GM23338 (cell line): ENCODE measurements at regions not wholly inside any gene's neighbourhood (a gene's known extent, or its start where the extent isn't known, plus 50 kb on each side); places are given as distances from the start of the nearest gene placed in this dataset.

Source experiments
- ATAC-seq: fragments of 200-7000 bp; cut with Tn5 transposase; 3 replicates; pipeline ENCODE4 v1.9.1; 2020
- DNase-seq: peaks from one replicate; pipeline ENCODE4 v3.0.0-alpha.2; 2015; ENCODE audit warnings: low spot score
- H2AFZ ChIP-seq: fragments of 200-600 bp; sonication (generic); 2 replicates; pipeline ENCODE4 v1.8.0; 2016; ENCODE audit warnings: antibody characterized with exemption, mild to moderate bottlenecking, moderate library complexity
- H3F3A ChIP-seq: fragments of 200-600 bp; sonication (generic); replicated peaks from 2 replicates; pipeline ENCODE4 v1.8.0; 2017; ENCODE audit warnings: antibody characterized with exemption, mixed run types, low read depth
- H3K27ac ChIP-seq: fragments of 200-600 bp; sonication (generic); 2 replicates; pipeline ENCODE4 v1.6.1; 2016; ENCODE audit warnings: low read depth
- H3K27me3 ChIP-seq: fragments of 200-600 bp; sonication (generic); 2 replicates; pipeline ENCODE4 v1.8.0; 2016; ENCODE audit warnings: mild to moderate bottlenecking, mixed run types, moderate library complexity; ENCODE audit not compliant: insufficient read depth
- H3K36me3 ChIP-seq: fragments of 200-600 bp; sonication (generic); 2 replicates; pipeline ENCODE4 v1.8.0; 2016; ENCODE audit warnings: mild to moderate bottlenecking; ENCODE audit not compliant: insufficient read depth
- H3K4me1 ChIP-seq: fragments of 200-600 bp; sonication (generic); 2 replicates; pipeline ENCODE4 v1.8.0; 2016; ENCODE audit warnings: mild to moderate bottlenecking, moderate library complexity; ENCODE audit not compliant: insufficient read depth
- H3K4me2 ChIP-seq: fragments of 200-600 bp; sonication (generic); 2 replicates; pipeline ENCODE4 v1.7.1; 2017; ENCODE audit warnings: mixed run types
- H3K4me3 ChIP-seq: fragments of 200-600 bp; sonication (generic); 2 replicates; pipeline ENCODE4 v1.6.1; 2016; ENCODE audit warnings: mixed run types
- H3K79me2 ChIP-seq: fragments of 200-600 bp; sonication (generic); replicated peaks from 2 replicates; pipeline ENCODE4 v1.8.0; 2017; ENCODE audit warnings: mild to moderate bottlenecking; ENCODE audit not compliant: insufficient read depth
- H3K9me2 ChIP-seq: fragments of 200-600 bp; sonication (generic); 2 replicates; pipeline ENCODE4 v1.8.0; 2017; ENCODE audit not compliant: insufficient read depth
- H4K20me1 ChIP-seq: fragments of 200-600 bp; sonication (generic); replicated peaks from 2 replicates; pipeline ENCODE4 v1.8.0; 2017; ENCODE audit warnings: mild to moderate bottlenecking; ENCODE audit not compliant: insufficient read depth
- H3K27ac Mint-ChIP-seq: 2 replicates; pipeline ENCODE4 v1.8.0; 2020; ENCODE audit warnings: inconsistent platforms, mild to moderate bottlenecking, moderate library complexity, mixed read lengths
- H3K27me3 Mint-ChIP-seq: 3 replicates; pipeline ENCODE4 v1.8.0; 2022; ENCODE audit warnings: low read depth, mild to moderate bottlenecking, moderate library complexity, mixed read lengths, inconsistent platforms; ENCODE audit not compliant: insufficient read depth, poor library complexity
- H3K36me3 Mint-ChIP-seq: 3 replicates; pipeline ENCODE4 v1.8.0; 2021; ENCODE audit warnings: low read depth, mild to moderate bottlenecking, inconsistent platforms, moderate library complexity, mixed read lengths
- H3K4me1 Mint-ChIP-seq: 3 replicates; pipeline ENCODE4 v1.8.0; 2020; ENCODE audit warnings: mild to moderate bottlenecking, inconsistent platforms, mixed read lengths
- H3K4me3 Mint-ChIP-seq: 3 replicates; pipeline ENCODE4 v1.8.0; 2021; ENCODE audit warnings: moderate library complexity, mild to moderate bottlenecking, inconsistent platforms, mixed read lengths
- H3K9me3 Mint-ChIP-seq: 3 replicates; pipeline ENCODE4 v1.8.0; 2020; ENCODE audit warnings: moderate library complexity, mild to moderate bottlenecking, inconsistent platforms, mixed read lengths
- CREB1 ChIP-seq: fragments of 250-450 bp; sonication (Bioruptor Pico); IDR thresholded peaks from 2 replicates; pipeline ENCODE4 v1.5.0; 2020; ENCODE audit warnings: low read depth, mild to moderate bottlenecking, moderate library complexity
- CTCF ChIP-seq, 2 experiments: fragments of 200-600 bp in 1 of 2; sonication (generic) in 1 of 2; conservative IDR thresholded peaks; 2 replicates each; pipeline versions ENCODE4 v1.5.1 to v1.6.1; 2016 to 2017; ENCODE audit warnings: antibody characterized with exemption in 2 of 2, low read depth in 2 of 2, mild to moderate bottlenecking in 2 of 2, moderate library complexity in 1 of 2
- ETS1 ChIP-seq: IDR thresholded peaks from 2 replicates; pipeline ENCODE4 v1.6.1; 2016; ENCODE audit warnings: antibody characterized with exemption
- EZH2 ChIP-seq: fragments of 200-600 bp; sonication (generic); IDR thresholded peaks from one replicate; pipeline ENCODE4 v1.8.0; 2017; ENCODE audit warnings: antibody characterized with exemption, mild to moderate bottlenecking, low read depth; ENCODE audit not compliant: unreplicated experiment
- EZH2phosphoT487 ChIP-seq: fragments of 200-600 bp; sonication (generic); IDR thresholded peaks from one replicate; pipeline ENCODE4 v1.8.1; 2018; ENCODE audit warnings: antibody characterized with exemption; ENCODE audit not compliant: unreplicated experiment
- POLR2AphosphoS5 ChIP-seq: IDR thresholded peaks from 2 replicates; pipeline ENCODE4 v1.6.1; 2016; ENCODE audit warnings: antibody characterized with exemption, low read depth
- REST ChIP-seq: IDR thresholded peaks from one replicate; pipeline ENCODE4 v1.6.1; 2018; ENCODE audit warnings: antibody characterized with exemption; ENCODE audit not compliant: unreplicated experiment
- STAT1 ChIP-seq: IDR thresholded peaks from one replicate; pipeline ENCODE4 v1.6.1; 2016; ENCODE audit warnings: antibody characterized with exemption; ENCODE audit not compliant: unreplicated experiment
- ZNF114 ChIP-seq: fragments of 250-450 bp; sonication (Bioruptor Pico); IDR thresholded peaks from 2 replicates; pipeline ENCODE4 v1.5.0; 2020; ENCODE audit warnings: mild to moderate bottlenecking, moderate library complexity
- ZNF331 ChIP-seq: fragments of 250-450 bp; sonication (Bioruptor Pico); IDR thresholded peaks from 2 replicates; pipeline ENCODE4 v1.5.0; 2020; ENCODE audit warnings: low read depth, mild to moderate bottlenecking, moderate library complexity

GRCh38 chr5:124843596-124843899, 97.1 kb upstream of the ZNF608 start:
- Histone ChIP-seq H3K79me2 (no peaks in the 10 kb centered on the region), H3K36me3 (no peaks in the 10 kb centered on the region), H3K4me2 (no peak overlapping the region), H3F3A (no peaks in the 10 kb centered on the region), H3K4me3 (no peak overlapping the region), H3K9me2 (peaks cover 12% of the 10 kb centered on the region), H3K4me1 (no peaks in the 10 kb centered on the region), H3K27ac (no peak overlapping the region), H4K20me1 (no peaks in the 10 kb centered on the region), H3K27me3 (no peaks in the 10 kb centered on the region), H2AFZ (no peak overlapping the region)
- H3K4me1 Mint-ChIP-seq: no peaks in the 10 kb centered on the region
- H3K27ac Mint-ChIP-seq: no peak overlapping the region
- TF ChIP-seq EZH2phosphoT487 (no peak), CREB1 (CRISPR knock-in tag) (no peak), ZNF331 (no peak)
- H3K36me3 Mint-ChIP-seq: no peaks in the 10 kb centered on the region; the same call in 2 of the 3 replicates
- DNase-seq (no peak), ATAC-seq (no peak)
- no peak overlapping the region for H3K4me3 Mint-ChIP-seq
- H3K9me3 Mint-ChIP-seq: no peaks in the 10 kb centered on the region
- no peaks in the 10 kb centered on the region for H3K27me3 Mint-ChIP-seq

- H3K9me2 ChIP-seq: peaks cover 12% of the 10 kb centered on the region
- no peak overlapping the region for H3K27ac ChIP-seq
- no peaks in the 10 kb centered on the region for H3K9me3 Mint-ChIP-seq
- no peak overlapping the region for H3K4me3 ChIP-seq
- H3K4me2 ChIP-seq: no peak overlapping the region
- H3K79me2 ChIP-seq: no peaks in the 10 kb centered on the region
- TF ChIP-seq POLR2AphosphoS5 (no peak), ZNF114 (no peak), STAT1 (no peak), ETS1 (no peak), REST (no peak), CREB1 (CRISPR knock-in tag) (no peak), EZH2 (no peak), CTCF (conservative IDR thresholded peaks at IDR 0.05; ENCODE audit: low read depth in 2 of 2) (no peak)
- DNase-seq: no peak
- no peak overlapping the region for H3K4me3 Mint-ChIP-seq
- H3F3A ChIP-seq: no peaks in the 10 kb centered on the region
- H2AFZ ChIP-seq: no peak overlapping the region
- peaks cover 5% of the 10 kb centered on the region; the same call in 2 of the 3 replicates for H3K4me1 Mint-ChIP-seq
- H3K36me3 ChIP-seq: no peaks in the 10 kb centered on the region
- H4K20me1 ChIP-seq: no peaks in the 10 kb centered on the region
- H3K4me1 ChIP-seq: no peaks in the 10 kb centered on the region
- no peaks in the 10 kb centered on the region; the same call in 2 of the 3 replicates for H3K36me3 Mint-ChIP-seq
- H3K27ac Mint-ChIP-seq: no peak overlapping the region
- H3K27me3 Mint-ChIP-seq: no peaks in the 10 kb centered on the region
- no peak for ATAC-seq
- H3K27me3 ChIP-seq: no peaks in the 10 kb centered on the region
These were observed 98.0 kb upstream of the ZNF608 start for GRCh38 chr5:124844371-124844920.
